ENCODE measurements at regions not wholly inside any gene's neighbourhood (a gene's known extent, or its start where the extent isn't known, plus 50 kb on each side); places are given as distances from the start of the nearest gene placed in this dataset.

GRCh38 chr21:35361988-35362387, 312.9 kb upstream of the RUNX1 start:
- Histone ChIP-seq H3K4me2 (no peak overlapping the region), H3K9ac (no peak overlapping the region), H3K79me2 (ENCODE audit: insufficient read depth) (no peaks in the 10 kb centered on the region), H3K36me3 (replicated peaks in 1 of 2; ENCODE audit: control insufficient read depth in 1 of 2, insufficient read depth in 2 of 2, low read length in 1 of 2) (no peaks in the 10 kb centered on the region), H3K27ac (ENCODE audit: low read depth in 2 of 2, low read length in 1 of 2) (no peak overlapping the region), H2AFZ (ENCODE audit: low read depth) (no peak overlapping the region), H4K20me1 (ENCODE audit: insufficient read depth) (no peaks in the 10 kb centered on the region), H3F3A (replicated peaks; ENCODE audit: insufficient read depth) (no peaks in the 10 kb centered on the region), H3K9me3 (no peaks in the 10 kb centered on the region), H3K9me2 (no peaks in the 10 kb centered on the region), H3K4me3 (ENCODE audit: low read depth in 2 of 2, low read length in 1 of 2) (no peak overlapping the region), H3K4me1 (ENCODE audit: control insufficient read depth in 1 of 2, insufficient read depth in 2 of 2, low read depth in 1 of 2, low read length in 1 of 2) (no peaks in the 10 kb centered on the region; a peak in 1 of 4 replicates), H3K27me3 (ENCODE audit: insufficient read depth) (no peaks in the 10 kb centered on the region)
- CTCF ChIA-PET = no interaction called here
- POLR2A ChIA-PET = no interaction called here
- TF ChIP-seq GATA2 (CRISPR knock-in tag; IDR thresholded peaks at IDR 0.05) (no peak), CTCF (IDR thresholded peaks at IDR 0.05) (no peak), IRF3 (IDR thresholded peaks at IDR 0.05; ENCODE audit: low read depth, low read length) (no peak), RFX5 (IDR thresholded peaks at IDR 0.05; ENCODE audit: low read length) (no peak), FOXM1 (IDR thresholded peaks at IDR 0.05; ENCODE audit: low read depth) (no peak), MEF2A (IDR thresholded peaks at IDR 0.05; ENCODE audit: borderline replicate concordance, low read depth) (no peak), MXI1 (IDR thresholded peaks at IDR 0.05; ENCODE audit: low read depth, low read length) (no peak)
- DNase-seq = no peak

- H3K4me2 ChIP-seq = no peak overlapping the region
- H3K79me2 ChIP-seq (ENCODE audit: insufficient read depth) = no peaks in the 10 kb centered on the region
- no peaks in the 10 kb centered on the region for H3K9me2 ChIP-seq
- H3K9ac ChIP-seq = no peak overlapping the region
- no peaks in the 10 kb centered on the region for H3K9me3 ChIP-seq
- H3K4me1 ChIP-seq (ENCODE audit: control insufficient read depth in 1 of 2, insufficient read depth in 2 of 2, low read depth in 1 of 2, low read length in 1 of 2) = no peaks in the 10 kb centered on the region
- H3F3A ChIP-seq (replicated peaks; ENCODE audit: insufficient read depth) = no peaks in the 10 kb centered on the region
- WGBS (ENCODE audit: low lambda C conversion rate) = 78% methylated on average over 6 of the region's 6 CpGs
- no peaks in the 10 kb centered on the region for H4K20me1 ChIP-seq (ENCODE audit: insufficient read depth)
- H3K27ac ChIP-seq (ENCODE audit: low read depth in 2 of 2, low read length in 1 of 2) = no peak overlapping the region
- ChIA-PET CTCF (no interaction called here), POLR2A (no interaction called here)
- TF ChIP-seq GABPA (IDR thresholded peaks at IDR 0.05; ENCODE audit: low read depth) (no peak), RFX5 (IDR thresholded peaks at IDR 0.05; ENCODE audit: low read length) (no peak), IRF3 (IDR thresholded peaks at IDR 0.05; ENCODE audit: low read depth, low read length) (no peak), PBX3 (IDR thresholded peaks at IDR 0.05) (no peak), MAX (IDR thresholded peaks at IDR 0.05; ENCODE audit: low read depth) (no peak), JUND (IDR thresholded peaks at IDR 0.05) (no peak), ZBTB33 (IDR thresholded peaks at IDR 0.05; ENCODE audit: borderline replicate concordance, low read depth) (no peak), RCOR1 (IDR thresholded peaks at IDR 0.05; ENCODE audit: low read length) (no peak), TAF1 (IDR thresholded peaks at IDR 0.05; ENCODE audit: borderline replicate concordance, low read depth, low read length) (no peak)
- H3K27me3 ChIP-seq (ENCODE audit: insufficient read depth) = no peaks in the 10 kb centered on the region
- H3K36me3 ChIP-seq (replicated peaks in 1 of 2; ENCODE audit: control insufficient read depth in 1 of 2, insufficient read depth in 2 of 2, low read length in 1 of 2) = no peaks in the 10 kb centered on the region
- no peak overlapping the region for H3K4me3 ChIP-seq (ENCODE audit: low read depth in 2 of 2, low read length in 1 of 2)
- no peak for DNase-seq
- H2AFZ ChIP-seq (ENCODE audit: low read depth) = no peak overlapping the region
These were observed 311.9 kb upstream of the RUNX1 start for GRCh38 chr21:35360870-35361570.

All from SK-N-SH (cell line).